H9 (cell line): ENCODE measurements at regions not wholly inside any gene's neighbourhood (a gene's known extent, or its start where the extent isn't known, plus 50 kb on each side); places are given as distances from the start of the nearest gene placed in this dataset.

Experiments used
- DNase-seq: peaks from one replicate; pipeline ENCODE4 v3.0.0-alpha.2; 2017
- H2AFZ ChIP-seq: one replicate; pipeline ENCODE4 v1.6.1; 2013; ENCODE audit warnings: mild to moderate bottlenecking, low read length, control low read depth, moderate library complexity
- H2AK5ac ChIP-seq: 2 replicates; pipeline ENCODE4 v1.6.1; 2013; ENCODE audit warnings: low read length, control low read depth, mixed read lengths; ENCODE audit not compliant: insufficient read length
- H2BK120ac ChIP-seq: one replicate; pipeline ENCODE4 v1.6.1; 2013; ENCODE audit warnings: low read depth, mild to moderate bottlenecking, low read length, control low read depth, inconsistent platforms; ENCODE audit not compliant: poor library complexity, severe bottlenecking
- H2BK12ac ChIP-seq: 2 replicates; pipeline ENCODE4 v1.6.1; 2013; ENCODE audit warnings: low read length, control low read depth, mixed read lengths, low read depth; ENCODE audit not compliant: insufficient read length
- H2BK15ac ChIP-seq: 2 replicates; pipeline ENCODE4 v1.6.1; 2013; ENCODE audit warnings: low read depth, low read length, control low read depth
- H2BK20ac ChIP-seq: one replicate; pipeline ENCODE4 v1.6.1; 2013; ENCODE audit warnings: low read depth, mild to moderate bottlenecking, low read length, control low read depth, inconsistent platforms; ENCODE audit not compliant: poor library complexity, severe bottlenecking
- H2BK5ac ChIP-seq: 2 replicates; pipeline ENCODE4 v1.6.1; 2013; ENCODE audit warnings: low read length, control low read depth, mixed read lengths; ENCODE audit not compliant: insufficient read length
- H3K14ac ChIP-seq: 2 replicates; pipeline ENCODE4 v1.6.1; 2013; ENCODE audit warnings: low read length, control low read depth; ENCODE audit not compliant: insufficient read depth
- H3K18ac ChIP-seq: 2 replicates; pipeline ENCODE4 v1.6.1; 2013; ENCODE audit warnings: low read depth, mild to moderate bottlenecking, mixed read lengths, low read length, control low read depth; ENCODE audit not compliant: insufficient read length
- H3K23ac ChIP-seq: 2 replicates; pipeline ENCODE4 v1.6.1; 2013; ENCODE audit warnings: low read length, control low read depth, mixed read lengths, low read depth; ENCODE audit not compliant: insufficient read length
- H3K23me2 ChIP-seq: 2 replicates; pipeline ENCODE4 v1.6.1; 2013; ENCODE audit warnings: low read depth, mild to moderate bottlenecking, mixed read lengths, low read length, control low read depth; ENCODE audit not compliant: insufficient read length, poor library complexity, severe bottlenecking
- H3K27ac ChIP-seq: 2 replicates; pipeline ENCODE4 v1.5.1; 2013; ENCODE audit warnings: low read length, control low read depth, mixed read lengths, low read depth; ENCODE audit not compliant: insufficient read length
- H3K27me3 ChIP-seq: 2 replicates; pipeline ENCODE4 v1.6.1; 2013; ENCODE audit warnings: low read length, control low read depth, inconsistent platforms; ENCODE audit not compliant: insufficient read depth
- H3K4ac ChIP-seq: 2 replicates; pipeline ENCODE4 v1.6.1; 2013; ENCODE audit warnings: low read depth, mild to moderate bottlenecking, control low read depth, inconsistent platforms, low read length, moderate library complexity
- H3K4me1 ChIP-seq: 2 replicates; pipeline ENCODE4 v1.6.1; 2013; ENCODE audit warnings: low read length, control low read depth, inconsistent platforms; ENCODE audit not compliant: insufficient read depth
- H3K4me2 ChIP-seq: 2 replicates; pipeline ENCODE4 v1.6.1; 2013; ENCODE audit warnings: low read length, control low read depth, mixed read lengths; ENCODE audit not compliant: insufficient read length, insufficient read depth
- H3K56ac ChIP-seq: 2 replicates; pipeline ENCODE4 v1.6.1; 2013; ENCODE audit warnings: low read depth, mild to moderate bottlenecking, mixed read lengths, low read length, control low read depth; ENCODE audit not compliant: insufficient read length
- H3K79me1 ChIP-seq: 2 replicates; pipeline ENCODE4 v1.6.1; 2013; ENCODE audit warnings: low read depth, mild to moderate bottlenecking, moderate library complexity, low read length, control low read depth, inconsistent platforms; ENCODE audit not compliant: insufficient read depth, poor library complexity, severe bottlenecking
- H3K79me2 ChIP-seq: 2 replicates; pipeline ENCODE4 v1.6.1; 2013; ENCODE audit warnings: low read length, control low read depth, inconsistent platforms; ENCODE audit not compliant: insufficient read depth
- H3K9ac ChIP-seq: 2 replicates; pipeline ENCODE4 v1.6.1; 2013; ENCODE audit warnings: low read length, control low read depth, mixed read lengths; ENCODE audit not compliant: insufficient read length; ENCODE audit errors: extremely low read depth
- H3K9me3 ChIP-seq: one replicate; pipeline ENCODE4 v1.6.1; 2013; ENCODE audit warnings: low read depth, low read length, inconsistent platforms; ENCODE audit not compliant: control insufficient read depth
- H3T11ph ChIP-seq: one replicate; pipeline ENCODE4 v1.6.1; 2013; ENCODE audit warnings: mild to moderate bottlenecking, low read length, control low read depth, inconsistent platforms
- H4K20me1 ChIP-seq: one replicate; pipeline ENCODE4 v1.6.1; 2013; ENCODE audit not compliant: control insufficient read depth, insufficient read length, insufficient read depth
- H4K5ac ChIP-seq: 2 replicates; pipeline ENCODE4 v1.6.1; 2013; ENCODE audit warnings: low read depth, mild to moderate bottlenecking, mixed read lengths, low read length, control low read depth; ENCODE audit not compliant: insufficient read length
- H4K8ac ChIP-seq: replicated peaks from 2 replicates; pipeline ENCODE4 v1.6.1; 2013; ENCODE audit warnings: low read length, control low read depth, mixed read lengths, low read depth; ENCODE audit not compliant: insufficient read length
- H4K91ac ChIP-seq: 2 replicates; pipeline ENCODE4 v1.6.1; 2013; ENCODE audit warnings: low read depth, mild to moderate bottlenecking, moderate library complexity, mixed read lengths, low read length, control low read depth; ENCODE audit not compliant: insufficient read length
- H3K27ac Mint-ChIP-seq, 3 experiments: 2 replicates in 2 of 3; 3 replicates in 1 of 3; pipeline ENCODE4 v1.8.0; 2020 to 2021; ENCODE audit warnings: mixed read lengths in 3 of 3, mild to moderate bottlenecking in 1 of 3, moderate library complexity in 1 of 3
- H3K27me3 Mint-ChIP-seq: 2 replicates; pipeline ENCODE4 v1.8.0; 2021; ENCODE audit warnings: low read depth, mild to moderate bottlenecking, moderate library complexity, mixed read lengths
- H3K36me3 Mint-ChIP-seq, 3 experiments: 2 replicates in 2 of 3; 3 replicates in 1 of 3; pipeline ENCODE4 v1.8.0; 2020 to 2021; ENCODE audit warnings: low read depth in 3 of 3, mixed read lengths in 3 of 3; ENCODE audit not compliant: insufficient read depth in 1 of 3
- H3K4me1 Mint-ChIP-seq, 2 experiments: 2 replicates each; pipeline ENCODE4 v1.8.0; 2020; ENCODE audit warnings: mixed read lengths in 2 of 2
- H3K4me3 Mint-ChIP-seq, 2 experiments: 2 replicates in 1 of 2; 3 replicates in 1 of 2; pipeline ENCODE4 v1.8.0; 2020 to 2021; ENCODE audit warnings: mild to moderate bottlenecking in 2 of 2, mixed read lengths in 2 of 2, moderate library complexity in 1 of 2
- H3K9me3 Mint-ChIP-seq, 2 experiments: 2 replicates in 1 of 2; 3 replicates in 1 of 2; pipeline ENCODE4 v1.8.0; 2020; ENCODE audit warnings: mild to moderate bottlenecking in 2 of 2, mixed read lengths in 2 of 2, moderate library complexity in 1 of 2
- WGBS: extraction: QIAGEN DNeasy Blood & Tissue Kit; methylation state at CpG from one replicate; pipeline ENCODE4 v1.1.7; 2013; ENCODE audit warnings: missing lambda C conversion rate, low lambda C conversion rate, mixed read lengths; ENCODE audit not compliant: insufficient read length; ENCODE audit errors: extremely low coverage; 5-methylcytosine and 5-hydroxymethylcytosine counted together
- TF ChIP-seq, protein P1 (sequence below): fragments of 200-600 bp; sonication (generic); conservative IDR thresholded peaks from 3 replicates; pipeline ENCODE4 v1.8.0; 2021; ENCODE audit warnings: antibody characterized with exemption, mild to moderate bottlenecking

DNA sequence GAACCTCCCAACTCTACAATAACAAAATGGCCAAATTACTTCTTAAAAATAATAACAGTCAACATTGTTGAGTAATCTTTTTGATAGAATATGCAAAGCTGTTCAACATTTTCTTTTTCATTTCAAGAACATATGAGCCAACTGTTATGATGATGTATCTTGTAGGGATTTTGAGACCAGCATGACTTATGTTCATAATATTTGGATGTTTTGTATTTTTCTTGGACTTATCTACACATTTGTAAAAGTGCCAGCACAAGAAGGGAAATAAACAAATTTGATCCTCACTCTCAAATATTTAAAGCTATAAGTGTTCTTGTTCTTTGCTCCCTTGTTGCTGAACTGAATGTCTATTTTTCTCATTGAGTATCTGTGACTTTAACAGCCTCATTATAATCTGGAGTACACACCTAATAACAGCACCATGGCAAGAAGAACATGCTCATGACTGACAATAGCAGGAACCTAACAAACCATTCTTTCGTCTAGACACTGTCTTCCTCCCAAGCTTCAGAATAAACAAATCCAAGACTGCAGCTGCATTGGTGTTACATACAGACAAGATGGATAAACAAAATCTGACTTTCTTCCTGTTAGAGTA is 1049.7 kb downstream of the FAT4 start:
- DNase-seq, result no peak
- Histone ChIP-seq H2AFZ (no peak overlapping the region), H4K5ac (no peak overlapping the region), H4K8ac (no peak overlapping the region), H2BK12ac (no peak overlapping the region), H3K27me3 (no peaks in the 10 kb centered on the region), H2BK120ac (no peak overlapping the region), H3K23me2 (no peaks in the 10 kb centered on the region), H4K91ac (no peak overlapping the region), H3K4me2 (no peak overlapping the region), H3K4ac (no peak overlapping the region), H3K4me1 (no peaks in the 10 kb centered on the region; the same call in 1 of the 2 replicates), H3K27ac (no peak overlapping the region), H2AK5ac (no peak overlapping the region), H3K56ac (no peak overlapping the region), H4K20me1 (no peaks in the 10 kb centered on the region), H3T11ph (no peak overlapping the region), H3K18ac (no peak overlapping the region), H2BK5ac (no peak overlapping the region), H3K14ac (no peak overlapping the region), H2BK15ac (no peak overlapping the region), H3K79me1 (no peaks in the 10 kb centered on the region), H2BK20ac (no peak overlapping the region), H3K9ac (no peak overlapping the region), H3K79me2 (no peaks in the 10 kb centered on the region), H3K23ac (no peak overlapping the region), H3K9me3 (no peaks in the 10 kb centered on the region)
- TF ChIP-seq, protein P1, sequence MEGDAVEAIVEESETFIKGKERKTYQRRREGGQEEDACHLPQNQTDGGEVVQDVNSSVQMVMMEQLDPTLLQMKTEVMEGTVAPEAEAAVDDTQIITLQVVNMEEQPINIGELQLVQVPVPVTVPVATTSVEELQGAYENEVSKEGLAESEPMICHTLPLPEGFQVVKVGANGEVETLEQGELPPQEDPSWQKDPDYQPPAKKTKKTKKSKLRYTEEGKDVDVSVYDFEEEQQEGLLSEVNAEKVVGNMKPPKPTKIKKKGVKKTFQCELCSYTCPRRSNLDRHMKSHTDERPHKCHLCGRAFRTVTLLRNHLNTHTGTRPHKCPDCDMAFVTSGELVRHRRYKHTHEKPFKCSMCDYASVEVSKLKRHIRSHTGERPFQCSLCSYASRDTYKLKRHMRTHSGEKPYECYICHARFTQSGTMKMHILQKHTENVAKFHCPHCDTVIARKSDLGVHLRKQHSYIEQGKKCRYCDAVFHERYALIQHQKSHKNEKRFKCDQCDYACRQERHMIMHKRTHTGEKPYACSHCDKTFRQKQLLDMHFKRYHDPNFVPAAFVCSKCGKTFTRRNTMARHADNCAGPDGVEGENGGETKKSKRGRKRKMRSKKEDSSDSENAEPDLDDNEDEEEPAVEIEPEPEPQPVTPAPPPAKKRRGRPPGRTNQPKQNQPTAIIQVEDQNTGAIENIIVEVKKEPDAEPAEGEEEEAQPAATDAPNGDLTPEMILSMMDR, result no peak
- H3K9me3 Mint-ChIP-seq, result no peaks in the 10 kb centered on the region; a peak in 1 of 5 replicates
- no peaks in the 10 kb centered on the region; a peak in 2 of 7 replicates for H3K36me3 Mint-ChIP-seq
- H3K27ac Mint-ChIP-seq, result no peak overlapping the region
- peaks cover 11 to 12% of the 10 kb centered on the region in 2 experiments for H3K4me1 Mint-ChIP-seq
- H3K27me3 Mint-ChIP-seq, result no peaks in the 10 kb centered on the region
- H3K4me3 Mint-ChIP-seq, result no peak overlapping the region
- no CpG with 5 or more reads among the region's 1 CpG for WGBS
